Right atrium auricular region (tissue), 2 donors: ENCODE measurements at regions not wholly inside any gene's neighbourhood (a gene's known extent, or its start where the extent isn't known, plus 50 kb on each side); places are given as distances from the start of the nearest gene placed in this dataset.

Source experiments
- DNase-seq: peaks from one replicate; pipeline ENCODE4 v3.0.0-alpha.2; 2019; ENCODE audit warnings: low spot score
- H3K27ac ChIP-seq, 2 donors: fragments of 200-600 bp; sonication (generic); 1 replicate in 1 of 2; 2 replicates in 1 of 2; pipeline ENCODE4 v1.5.1; 2016 to 2019
- H3K27me3 ChIP-seq, 2 donors: fragments of 200-600 bp; sonication (generic); one replicate each; pipeline versions ENCODE4 v1.5.1 to v1.6.0; 2017 to 2019
- H3K36me3 ChIP-seq: fragments of 200-600 bp; sonication (generic); one replicate; pipeline ENCODE4 v1.5.1; 2016
- H3K4me1 ChIP-seq, 2 donors: fragments of 200-600 bp; sonication (generic); one replicate each; pipeline versions ENCODE4 v1.5.1 to v1.6.0; 2017 to 2019
- H3K4me3 ChIP-seq, 2 donors: fragments of 200-600 bp; sonication (generic); 1 replicate in 1 of 2; 2 replicates in 1 of 2; pipeline ENCODE4 v1.5.1; 2017 to 2019; ENCODE audit warnings: mild to moderate bottlenecking in 1 of 2, moderate library complexity in 1 of 2
- H3K9me3 ChIP-seq, 2 donors: fragments of 200-600 bp; sonication (generic); one replicate each; pipeline ENCODE4 v1.5.1; 2019
- CTCF ChIP-seq, 2 donors: fragments of 200-600 bp; sonication (generic); IDR thresholded peaks; one replicate each; pipeline ENCODE4 v1.5.1; 2019; ENCODE audit warnings: antibody characterized with exemption in 2 of 2

GRCh38 chr13:44815623-44816022 lies 173.6 kb downstream of the NUFIP1 start:
- H3K27me3 ChIP-seq: no peaks in the 10 kb centered on the region
- TF ChIP-seq CTCF (IDR thresholded peaks at IDR 0.05): no peak
- no peak for DNase-seq
- H3K36me3 ChIP-seq: no peaks in the 10 kb centered on the region
- H3K9me3 ChIP-seq: no peaks in the 10 kb centered on the region
- H3K27ac ChIP-seq: no peak overlapping the region
- H3K4me1 ChIP-seq: peaks cover 0 to 8% of the 10 kb centered on the region in 2 donors
- no peak overlapping the region for H3K4me3 ChIP-seq

GRCh38 chr13:44814836-44815235 lies 174.4 kb downstream of the NUFIP1 start:
- Histone ChIP-seq H3K27me3 (no peaks in the 10 kb centered on the region), H3K36me3 (no peaks in the 10 kb centered on the region), H3K4me3 (no peak overlapping the region), H3K27ac (no peak overlapping the region), H3K9me3 (no peaks in the 10 kb centered on the region), H3K4me1 (peaks cover 0 to 8% of the 10 kb centered on the region in 2 donors)
- TF ChIP-seq CTCF (IDR thresholded peaks at IDR 0.05): no peak
- no peak for DNase-seq

DNA sequence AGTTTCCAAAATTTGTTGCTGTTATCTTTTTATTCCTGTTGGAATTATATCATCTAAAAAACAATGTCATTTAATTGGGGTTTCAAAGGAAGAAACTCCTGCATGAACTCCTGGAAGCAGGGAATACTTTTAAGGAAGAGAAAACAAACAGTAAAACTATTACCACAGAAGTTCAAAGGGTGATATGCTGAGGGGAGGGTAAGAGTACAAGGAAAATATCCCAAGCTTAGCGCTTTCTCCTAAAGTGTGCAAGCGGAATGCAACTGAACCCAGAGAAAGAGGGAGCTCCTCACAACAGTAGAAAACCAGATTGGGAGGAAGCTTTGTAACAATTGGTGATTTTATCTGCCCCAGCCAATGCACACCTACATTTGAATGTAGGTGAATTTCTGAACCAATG lies 175.1 kb downstream of the NUFIP1 start:
- DNase-seq: no peak
- Histone ChIP-seq H3K36me3 (no peaks in the 10 kb centered on the region), H3K9me3 (no peaks in the 10 kb centered on the region), H3K27me3 (no peaks in the 10 kb centered on the region), H3K27ac (no peak overlapping the region), H3K4me1 (peaks cover 0 to 8% of the 10 kb centered on the region in 2 donors), H3K4me3 (no peak overlapping the region)
- no peak for TF ChIP-seq CTCF (IDR thresholded peaks at IDR 0.05)

DNA sequence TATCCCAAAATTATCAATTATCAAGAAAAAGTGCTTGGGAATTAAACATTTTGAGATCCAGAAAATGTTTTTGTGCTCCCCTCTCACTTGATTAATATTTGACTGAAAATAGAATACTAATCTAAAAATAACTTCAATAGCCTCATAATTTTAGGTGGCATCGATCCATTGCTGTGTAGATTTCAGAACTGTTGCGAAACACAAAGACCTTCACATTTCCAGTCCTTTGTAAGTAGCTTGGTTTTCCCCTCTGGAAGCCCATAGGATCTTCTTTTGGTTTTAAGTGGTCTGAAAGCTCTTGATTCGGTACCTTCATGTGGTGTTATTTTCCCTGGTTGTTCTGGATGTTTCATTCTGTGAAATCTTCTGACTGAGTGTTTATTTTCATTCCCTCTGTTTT lies 176.5 kb downstream of the NUFIP1 start:
- H3K27me3 ChIP-seq: no peaks in the 10 kb centered on the region
- no peak for DNase-seq
- H3K36me3 ChIP-seq: no peaks in the 10 kb centered on the region
- H3K27ac ChIP-seq: no peak overlapping the region
- H3K4me3 ChIP-seq: no peak overlapping the region
- H3K9me3 ChIP-seq: no peaks in the 10 kb centered on the region
- TF ChIP-seq CTCF (IDR thresholded peaks at IDR 0.05): no peak
- H3K4me1 ChIP-seq: peaks cover 0 to 8% of the 10 kb centered on the region in 2 donors

- no peaks in the 10 kb centered on the region for H3K9me3 ChIP-seq
- peak overlapping the region in 1 of 2 donors; percentile 25 for H3K27ac ChIP-seq
- peak; percentile 78 for DNase-seq
- H3K4me3 ChIP-seq: no peak overlapping the region
- TF ChIP-seq CTCF (IDR thresholded peaks at IDR 0.05): no peak
- no peaks in the 10 kb centered on the region for H3K36me3 ChIP-seq
- H3K4me1 ChIP-seq: peaks cover 0 to 8% of the 10 kb centered on the region in 2 donors
- no peaks in the 10 kb centered on the region for H3K27me3 ChIP-seq
Measured at GRCh38 chr13:44810061-44810840, 179.0 kb downstream of the NUFIP1 start.

DNA sequence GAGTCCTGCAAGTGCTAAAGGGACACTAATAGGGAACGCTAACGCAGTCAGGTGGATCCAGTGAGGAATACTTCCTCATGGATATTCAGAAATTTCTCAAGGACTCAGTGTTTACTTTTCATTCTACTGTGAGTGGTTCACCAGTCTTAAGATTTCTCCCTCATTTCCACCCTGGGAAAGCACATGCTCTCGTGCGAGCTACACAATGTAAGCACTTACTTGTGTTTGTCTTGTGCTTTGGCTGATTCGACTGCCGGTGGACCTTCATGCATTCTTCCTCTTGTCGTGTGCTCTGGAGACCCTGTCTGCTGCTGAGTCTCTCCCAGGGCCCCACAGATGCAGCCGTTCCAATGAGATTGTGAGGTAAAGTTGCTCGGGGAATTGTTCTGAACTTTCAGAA lies 180.1 kb downstream of the NUFIP1 start:
- Histone ChIP-seq H3K4me1 (peaks cover 0 to 8% of the 10 kb centered on the region in 2 donors), H3K27me3 (no peaks in the 10 kb centered on the region), H3K4me3 (no peak overlapping the region), H3K36me3 (no peaks in the 10 kb centered on the region), H3K9me3 (no peaks in the 10 kb centered on the region), H3K27ac (no peak overlapping the region)
- DNase-seq: no peak
- no peak for TF ChIP-seq CTCF (IDR thresholded peaks at IDR 0.05)
